CD4-positive, alpha-beta T cell (primary cell): ENCODE measurements at regions not wholly inside any gene's neighbourhood (a gene's known extent, or its start where the extent isn't known, plus 50 kb on each side); places are given as distances from the start of the nearest gene placed in this dataset.

Source experiments
- ATAC-seq: fragments of 200-7000 bp; cut with Tn5 transposase; one replicate; pipeline ENCODE4 v1.10.0; 2022; ENCODE audit warnings: mild to moderate bottlenecking; ENCODE audit not compliant: poor library complexity
- CTCF ChIA-PET: fragments of 350-600 bp; sonication (Branson Sonifier 250); formaldehyde crosslinking; loops from one replicate; lab custom pipeline; 2021; ENCODE audit warnings: antibody characterized with exemption, inconsistent platforms; lab: Charles Lee
- POLR2A ChIA-PET: fragments of 350-600 bp; sonication (Branson Sonifier 250); formaldehyde crosslinking; loops from one replicate; lab custom pipeline; 2021; ENCODE audit warnings: antibody characterized with exemption, inconsistent platforms; lab: Charles Lee
- DNase-seq, 14 experiments: peaks; one replicate each; pipeline ENCODE4 v3.0.0-alpha.2; 2013 to 2020; ENCODE audit warnings: mixed read lengths in 2 of 14
- H3K27ac ChIP-seq, 2 donors: one replicate each; pipeline versions ENCODE4 v1.5.1 to v1.7.0; 2013; ENCODE audit warnings: low read length in 2 of 2, low read depth in 1 of 2, mild to moderate bottlenecking in 1 of 2
- H3K27me3 ChIP-seq, 2 experiments: 1 replicate in 1 of 2; 2 replicates in 1 of 2; pipeline versions ENCODE4 v1.6.1 to v1.7.0; 2013; ENCODE audit warnings: low read length in 2 of 2, control low read depth in 1 of 2, mild to moderate bottlenecking in 1 of 2, moderate library complexity in 1 of 2; ENCODE audit not compliant: insufficient read depth in 2 of 2, control insufficient read depth in 1 of 2
- H3K36me3 ChIP-seq: one replicate; pipeline ENCODE4 v1.6.1; 2013; ENCODE audit warnings: low read length, control low read depth; ENCODE audit not compliant: insufficient read depth
- H3K4me1 ChIP-seq: one replicate; pipeline ENCODE4 v1.6.1; 2013; ENCODE audit warnings: low read length, control low read depth; ENCODE audit not compliant: insufficient read depth
- H3K4me3 ChIP-seq: one replicate; pipeline ENCODE4 v1.5.1; 2013; ENCODE audit warnings: mild to moderate bottlenecking, low read length, moderate library complexity
- H3K9me3 ChIP-seq, 2 experiments: 1 replicate in 1 of 2; 2 replicates in 1 of 2; pipeline versions ENCODE4 v1.6.1 to v1.7.0; 2013; ENCODE audit warnings: low read length in 2 of 2, mild to moderate bottlenecking in 2 of 2, control low read depth in 1 of 2, moderate library complexity in 1 of 2; ENCODE audit not compliant: control insufficient read depth in 1 of 2, insufficient read depth in 1 of 2
- H3K27ac Mint-ChIP-seq: one replicate; pipeline ENCODE4 v1.8.0; 2020; ENCODE audit warnings: mixed read lengths
- H3K27me3 Mint-ChIP-seq: one replicate; pipeline ENCODE4 v1.8.0; 2021; ENCODE audit warnings: mixed read lengths
- H3K36me3 Mint-ChIP-seq: one replicate; pipeline ENCODE4 v1.8.0; 2021; ENCODE audit warnings: low read depth, mixed read lengths
- H3K4me1 Mint-ChIP-seq: one replicate; pipeline ENCODE4 v1.8.0; 2021; ENCODE audit warnings: low read depth, mixed read lengths
- H3K4me3 Mint-ChIP-seq: one replicate; pipeline ENCODE4 v1.8.0; 2020; ENCODE audit warnings: mild to moderate bottlenecking, mixed read lengths
- H3K9me3 Mint-ChIP-seq: one replicate; pipeline ENCODE4 v1.8.0; 2020; ENCODE audit warnings: mixed read lengths
- intact Hi-C, 2 experiments: fragments of 100-400 bp; cut with DNase I in 1 of 2; cut with micrococcal nuclease in 1 of 2; formaldehyde crosslinking; loops; one replicate each; pipeline versions ENCODE4 v1.15.1 to v1.9.0; 2023 to 2025; cut with DNase I, micrococcal nuclease
- TF ChIP-seq, protein P1 (sequence below): fragments of 200-600 bp; IDR thresholded peaks from one replicate; pipeline ENCODE4 v1.8.0; 2022; ENCODE audit warnings: antibody characterized with exemption, mild to moderate bottlenecking

DNA sequence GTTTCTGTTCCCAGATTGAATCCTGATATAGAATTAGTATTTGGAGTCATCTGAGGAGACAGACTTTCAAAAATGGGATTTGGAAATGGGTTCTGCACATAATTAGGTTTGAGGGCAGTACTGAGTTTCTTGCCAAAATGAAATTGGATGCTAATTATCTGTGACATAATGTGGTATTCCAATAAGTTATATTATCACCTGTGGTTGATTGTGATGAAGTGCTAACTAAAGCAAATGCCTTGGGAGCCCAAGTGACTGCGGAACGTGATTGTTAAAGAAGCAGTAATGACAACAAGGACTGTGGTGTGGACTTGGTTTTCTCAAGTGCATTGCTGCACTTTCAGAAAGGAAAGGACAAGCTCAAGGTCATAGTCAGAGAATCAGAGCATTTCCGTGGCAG is 337.0 kb downstream of the IPO8 start:
- ChIA-PET CTCF (no interaction called here), POLR2A (no interaction called here)
- Histone ChIP-seq H3K4me1 (no peaks in the 10 kb centered on the region), H3K27ac (no peak overlapping the region), H3K9me3 (peaks cover 0 to 5% of the 10 kb centered on the region in 2 experiments), H3K4me3 (no peak overlapping the region), H3K36me3 (no peaks in the 10 kb centered on the region), H3K27me3 (no peaks in the 10 kb centered on the region)
- Mint-ChIP-seq H3K27me3 (no peaks in the 10 kb centered on the region), H3K36me3 (no peaks in the 10 kb centered on the region), H3K4me1 (no peaks in the 10 kb centered on the region), H3K27ac (no peak overlapping the region), H3K4me3 (no peak overlapping the region), H3K9me3 (peaks cover 6% of the 10 kb centered on the region)
- no peak for DNase-seq
- intact Hi-C loops = no loop called here
- ATAC-seq = no peak
- TF ChIP-seq, protein P1, sequence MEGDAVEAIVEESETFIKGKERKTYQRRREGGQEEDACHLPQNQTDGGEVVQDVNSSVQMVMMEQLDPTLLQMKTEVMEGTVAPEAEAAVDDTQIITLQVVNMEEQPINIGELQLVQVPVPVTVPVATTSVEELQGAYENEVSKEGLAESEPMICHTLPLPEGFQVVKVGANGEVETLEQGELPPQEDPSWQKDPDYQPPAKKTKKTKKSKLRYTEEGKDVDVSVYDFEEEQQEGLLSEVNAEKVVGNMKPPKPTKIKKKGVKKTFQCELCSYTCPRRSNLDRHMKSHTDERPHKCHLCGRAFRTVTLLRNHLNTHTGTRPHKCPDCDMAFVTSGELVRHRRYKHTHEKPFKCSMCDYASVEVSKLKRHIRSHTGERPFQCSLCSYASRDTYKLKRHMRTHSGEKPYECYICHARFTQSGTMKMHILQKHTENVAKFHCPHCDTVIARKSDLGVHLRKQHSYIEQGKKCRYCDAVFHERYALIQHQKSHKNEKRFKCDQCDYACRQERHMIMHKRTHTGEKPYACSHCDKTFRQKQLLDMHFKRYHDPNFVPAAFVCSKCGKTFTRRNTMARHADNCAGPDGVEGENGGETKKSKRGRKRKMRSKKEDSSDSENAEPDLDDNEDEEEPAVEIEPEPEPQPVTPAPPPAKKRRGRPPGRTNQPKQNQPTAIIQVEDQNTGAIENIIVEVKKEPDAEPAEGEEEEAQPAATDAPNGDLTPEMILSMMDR = no peak

DNA sequence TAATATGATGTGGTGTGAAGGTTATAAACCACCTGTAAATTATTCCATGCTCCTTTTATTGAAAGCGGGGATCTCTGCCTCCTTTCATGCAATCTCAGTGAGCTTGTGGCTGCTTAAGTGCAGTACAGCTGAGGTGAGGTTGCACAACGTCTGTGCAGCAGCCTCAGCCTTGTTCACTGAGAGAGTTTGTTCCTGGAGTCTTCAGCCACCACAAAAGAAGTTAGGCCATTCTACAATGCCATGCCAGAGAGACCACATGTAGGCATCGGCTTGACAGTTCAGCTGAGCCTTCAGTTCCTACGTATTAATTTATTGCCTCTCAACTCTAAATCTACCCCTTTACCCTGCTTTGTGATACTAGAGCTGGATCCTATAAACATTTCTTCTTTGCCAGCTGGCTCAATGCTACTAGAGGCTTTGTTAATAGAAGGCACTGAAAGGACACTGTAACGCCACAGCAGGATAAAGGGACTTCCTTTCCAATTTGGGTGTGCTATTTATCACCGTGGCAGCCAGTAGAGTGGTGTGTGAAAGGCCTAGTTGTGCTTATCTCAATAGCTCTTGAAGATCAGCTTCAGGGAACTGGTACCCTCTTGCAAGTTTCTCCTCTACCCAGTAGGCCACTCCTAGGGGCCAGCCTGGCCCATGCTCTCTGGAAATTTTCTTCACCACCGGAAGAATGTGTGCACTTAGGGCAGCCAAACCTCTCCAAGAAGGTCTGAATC is 337.7 kb downstream of the IPO8 start:
- intact Hi-C loops = no loop called here
- no peak for DNase-seq
- no peaks in the 10 kb centered on the region for H3K27me3 Mint-ChIP-seq

DNA sequence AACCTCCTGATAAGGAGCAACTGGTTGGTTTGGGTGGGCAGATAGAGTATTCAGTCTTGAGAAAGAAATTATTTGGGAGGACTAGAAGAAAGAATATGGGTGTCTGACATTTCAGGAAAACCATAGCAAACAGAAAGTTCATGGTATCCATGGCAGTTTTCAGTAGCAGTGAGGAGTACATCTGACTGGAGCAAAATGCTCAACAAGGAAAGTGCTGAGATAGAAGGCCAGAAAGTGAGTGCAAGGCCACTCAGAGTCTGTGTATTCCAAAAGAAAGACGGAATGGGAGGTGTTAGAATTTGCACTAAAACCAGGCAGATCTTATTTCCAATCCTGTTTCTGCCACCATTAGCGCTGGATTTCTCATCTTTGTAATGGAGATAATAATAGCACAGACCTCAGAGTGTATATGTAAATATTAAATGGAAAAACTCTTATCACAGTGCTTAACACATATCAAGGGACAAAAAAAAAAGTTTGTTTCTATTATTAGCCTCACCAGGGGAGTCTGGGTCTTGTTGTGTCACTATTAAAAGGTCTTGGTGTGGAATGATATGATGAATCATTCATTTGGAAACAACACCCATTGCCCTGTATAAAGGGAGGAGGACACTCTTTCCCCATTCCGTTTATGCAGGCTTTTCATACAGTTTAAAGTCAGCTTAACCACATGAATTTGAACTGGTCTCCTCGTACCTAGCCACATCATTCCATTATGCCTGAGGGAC is 349.8 kb downstream of the IPO8 start:
- no peak overlapping the region for H3K4me3 Mint-ChIP-seq
- peaks cover 13% of the 10 kb centered on the region for H3K9me3 Mint-ChIP-seq
- no peak overlapping the region for H3K27ac ChIP-seq
- no peak overlapping the region for H3K4me3 ChIP-seq
- no peaks in the 10 kb centered on the region for H3K4me1 ChIP-seq
- no peaks in the 10 kb centered on the region for H3K36me3 Mint-ChIP-seq
- TF ChIP-seq, protein P1 = no peak
- peaks cover 0 to 3% of the 10 kb centered on the region in 2 experiments for H3K9me3 ChIP-seq
- no peaks in the 10 kb centered on the region for H3K27me3 Mint-ChIP-seq
- POLR2A ChIA-PET = no interaction called here
- ATAC-seq (no peak), DNase-seq (no peak)
- no peaks in the 10 kb centered on the region for H3K36me3 ChIP-seq
- intact Hi-C loops = no loop called here
- no peaks in the 10 kb centered on the region for H3K27me3 ChIP-seq
- H3K27ac Mint-ChIP-seq = no peak overlapping the region
- CTCF ChIA-PET = no interaction called here
- H3K4me1 Mint-ChIP-seq = no peaks in the 10 kb centered on the region

More for the DNA sequence above, 337.7 kb downstream of the IPO8 start:
- no peak overlapping the region for H3K4me3 Mint-ChIP-seq
- peaks cover 3% of the 10 kb centered on the region for H3K9me3 Mint-ChIP-seq
- H3K36me3 Mint-ChIP-seq = no peaks in the 10 kb centered on the region
- no peaks in the 10 kb centered on the region for H3K4me1 ChIP-seq
- H3K27ac ChIP-seq = no peak overlapping the region
- H3K4me3 ChIP-seq = no peak overlapping the region
- TF ChIP-seq, protein P1 = no peak
- H3K4me1 Mint-ChIP-seq = no peaks in the 10 kb centered on the region
- ATAC-seq = no peak
- ChIA-PET POLR2A (no interaction called here), CTCF (no interaction called here)
- no peaks in the 10 kb centered on the region for H3K27me3 ChIP-seq
- H3K36me3 ChIP-seq = no peaks in the 10 kb centered on the region
- peaks cover 0 to 5% of the 10 kb centered on the region in 2 experiments for H3K9me3 ChIP-seq
- no peak overlapping the region for H3K27ac Mint-ChIP-seq
